ENCODE measurements at regions not wholly inside any gene's neighbourhood (a gene's known extent, or its start where the extent isn't known, plus 50 kb on each side); places are given as distances from the start of the nearest gene placed in this dataset.
"Not testable (repeated sequence)": the region's sequence is repeated elsewhere in the genome, so short reads cannot be mapped to it uniquely, and the experiment has no call there.

GRCh38 chr2:150674283-150674682 lies 186.8 kb upstream of the RND3 start:
- DNase-seq (ENCODE audit: low read depth in 3 of 3), result no peak

- DNase-seq (ENCODE audit: low read depth in 3 of 3), result no peak
Measured at GRCh38 chr2:150672311-150672710, 184.8 kb upstream of the RND3 start.

- DNase-seq (ENCODE audit: low read depth in 3 of 3), result no peak
Measured at GRCh38 chr2:150669492-150669891, 182.0 kb upstream of the RND3 start.

GRCh38 chr2:150667039-150667438 lies 179.6 kb upstream of the RND3 start:
- not testable (repeated sequence) for DNase-seq (ENCODE audit: low read depth in 3 of 3)

- no peak for DNase-seq (ENCODE audit: low read depth in 3 of 3)
Measured at GRCh38 chr2:150663143-150663542, 175.7 kb upstream of the RND3 start.

GRCh38 chr2:150656002-150656401 lies 168.5 kb upstream of the RND3 start:
- DNase-seq (ENCODE audit: low read depth in 3 of 3), result no peak

- DNase-seq (ENCODE audit: low read depth in 3 of 3), result no peak
Measured at GRCh38 chr2:150653351-150653750, 165.9 kb upstream of the RND3 start.

- no peak for DNase-seq (ENCODE audit: low read depth in 3 of 3)
Measured at GRCh38 chr2:150647943-150648342, 160.5 kb upstream of the RND3 start.

GRCh38 chr2:150646746-150647145 lies 159.3 kb upstream of the RND3 start:
- DNase-seq (ENCODE audit: low read depth in 3 of 3), result no peak

GRCh38 chr2:150644298-150645067 lies 157.0 kb upstream of the RND3 start:
- no peak for DNase-seq (ENCODE audit: low read depth in 3 of 3)

GRCh38 chr2:150643114-150643725 lies 155.8 kb upstream of the RND3 start:
- DNase-seq (ENCODE audit: low read depth in 3 of 3), result no peak

GRCh38 chr2:150640039-150640438 lies 152.6 kb upstream of the RND3 start:
- no peak for DNase-seq (ENCODE audit: low read depth in 3 of 3)

- no peak for DNase-seq (ENCODE audit: low read depth in 3 of 3)
Measured at GRCh38 chr2:150639383-150639782, 151.9 kb upstream of the RND3 start.

- DNase-seq (ENCODE audit: low read depth in 3 of 3), result no peak
Measured at GRCh38 chr2:150631236-150631821, 143.9 kb upstream of the RND3 start.

- DNase-seq (ENCODE audit: low read depth in 3 of 3), result no peak
Measured at GRCh38 chr2:150630587-150631235, 143.2 kb upstream of the RND3 start.

GRCh38 chr2:150627526-150627925 lies 140.1 kb upstream of the RND3 start:
- DNase-seq (ENCODE audit: low read depth in 3 of 3), result no peak

- DNase-seq (ENCODE audit: low read depth in 3 of 3), result no peak
Measured at GRCh38 chr2:150626934-150627411, 139.5 kb upstream of the RND3 start.

GRCh38 chr2:150625741-150626140 lies 138.3 kb upstream of the RND3 start:
- no peak for DNase-seq (ENCODE audit: low read depth in 3 of 3)

- no peak for DNase-seq (ENCODE audit: low read depth in 3 of 3)
Measured at GRCh38 chr2:150625303-150625702, 137.8 kb upstream of the RND3 start.

- no peak for DNase-seq (ENCODE audit: low read depth in 3 of 3)
Measured at GRCh38 chr2:150624001-150624401, 136.5 kb upstream of the RND3 start.

GRCh38 chr2:150621526-150622213 lies 134.2 kb upstream of the RND3 start:
- no peak for DNase-seq (ENCODE audit: low read depth in 3 of 3)

GRCh38 chr2:150620855-150621254 lies 133.4 kb upstream of the RND3 start:
- no peak for DNase-seq (ENCODE audit: low read depth in 3 of 3)
